ENCODE measurements at regions not wholly inside any gene's neighbourhood (a gene's known extent, or its start where the extent isn't known, plus 50 kb on each side); places are given as distances from the start of the nearest gene placed in this dataset.

- TF ChIP-seq ZNF318 (IDR thresholded peaks at IDR 0.05; ENCODE audit: borderline replicate concordance in 1 of 2, low read depth in 1 of 2): no peak
- no peak for TF ChIP-seq NFE2L1 (tag; IDR thresholded peaks at IDR 0.05; ENCODE audit: borderline replicate concordance, low read depth)
- TF ChIP-seq ZKSCAN8 (CRISPR knock-in tag; IDR thresholded peaks at IDR 0.05): no peak
- no peak for TF ChIP-seq DIDO1 (tag; IDR thresholded peaks at IDR 0.05; ENCODE audit: low read depth)
- TF ChIP-seq MYNN (IDR thresholded peaks at IDR 0.05): no peak
- no peak for TF ChIP-seq MYNN (CRISPR knock-in tag; IDR thresholded peaks at IDR 0.05)
- no peak for TF ChIP-seq POLR2A (conservative IDR thresholded peaks at IDR 0.05)
- TF ChIP-seq ZNF165 (CRISPR knock-in tag; IDR thresholded peaks at IDR 0.05; ENCODE audit: borderline replicate concordance): no peak
- no peak for TF ChIP-seq ZFP91 (CRISPR knock-in tag; IDR thresholded peaks at IDR 0.05)
- TF ChIP-seq KLF10 (CRISPR knock-in tag; IDR thresholded peaks at IDR 0.05): no peak
- TF ChIP-seq ZMIZ1 (IDR thresholded peaks at IDR 0.05; ENCODE audit: low read depth in 2 of 2, low read length in 2 of 2): no peak
Measured at GRCh38 chr18:60022671-60023276, 123.0 kb downstream of the PMAIP1 start (continued).

Measured in K562 (cell line).